Sigmoid colon (tissue), 4 donors: ENCODE measurements at regions not wholly inside any gene's neighbourhood (a gene's known extent, or its start where the extent isn't known, plus 50 kb on each side); places are given as distances from the start of the nearest gene placed in this dataset.

Experiments
- EP300 ChIP-seq, 4 donors: sonication (generic); formaldehyde crosslinking; IDR thresholded peaks; one replicate each; pipeline ENCODE4 v1.6.1; 2017; ENCODE audit warnings: antibody characterized with exemption in 4 of 4
- POLR2A ChIP-seq, 2 donors: fragments of 450-650 bp; IDR thresholded peaks; one replicate each; pipeline ENCODE4 v1.6.1; 2016; ENCODE audit warnings: antibody characterized with exemption in 2 of 2, mild to moderate bottlenecking in 2 of 2, moderate library complexity in 2 of 2
- POLR2AphosphoS5 ChIP-seq, 4 donors: sonication (generic); formaldehyde crosslinking; IDR thresholded peaks; one replicate each; pipeline ENCODE4 v1.6.1; 2017; ENCODE audit warnings: antibody characterized with exemption in 4 of 4
- TF ChIP-seq, protein P1 (sequence below), 4 experiments: fragments of 450-650 bp in 3 of 4; fragments of 200-600 bp in 1 of 4; IDR thresholded peaks; one replicate each; pipeline ENCODE4 v1.5.1; 2016 to 2019; ENCODE audit warnings: antibody characterized with exemption in 4 of 4, mild to moderate bottlenecking in 3 of 4, moderate library complexity in 2 of 4

DNA sequence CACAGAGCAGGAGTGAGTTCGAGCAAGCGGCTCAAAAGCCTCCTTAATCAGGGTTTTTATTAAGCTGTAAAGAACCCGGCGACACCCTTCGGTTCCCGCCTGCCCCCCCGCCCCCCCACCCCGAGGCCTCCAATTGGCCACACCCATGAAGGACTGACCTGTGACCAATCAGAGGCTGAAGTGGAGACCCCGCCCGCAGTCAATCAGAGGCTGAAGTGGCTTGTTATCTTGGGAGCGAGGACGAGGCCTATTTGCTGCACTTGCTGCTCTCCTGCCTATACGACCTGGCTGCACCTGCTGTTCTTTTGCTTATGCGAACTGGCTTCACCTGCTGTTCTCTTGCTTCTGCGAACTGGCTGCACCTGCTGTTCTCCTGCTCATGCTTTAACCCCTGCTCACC lies 844.9 kb downstream of the OLFM4 start:
- TF ChIP-seq POLR2A (IDR thresholded peaks at IDR 0.05) (no peak), EP300 (IDR thresholded peaks at IDR 0.05) (no peak), POLR2AphosphoS5 (IDR thresholded peaks at IDR 0.05) (no peak)
- TF ChIP-seq, protein P1, sequence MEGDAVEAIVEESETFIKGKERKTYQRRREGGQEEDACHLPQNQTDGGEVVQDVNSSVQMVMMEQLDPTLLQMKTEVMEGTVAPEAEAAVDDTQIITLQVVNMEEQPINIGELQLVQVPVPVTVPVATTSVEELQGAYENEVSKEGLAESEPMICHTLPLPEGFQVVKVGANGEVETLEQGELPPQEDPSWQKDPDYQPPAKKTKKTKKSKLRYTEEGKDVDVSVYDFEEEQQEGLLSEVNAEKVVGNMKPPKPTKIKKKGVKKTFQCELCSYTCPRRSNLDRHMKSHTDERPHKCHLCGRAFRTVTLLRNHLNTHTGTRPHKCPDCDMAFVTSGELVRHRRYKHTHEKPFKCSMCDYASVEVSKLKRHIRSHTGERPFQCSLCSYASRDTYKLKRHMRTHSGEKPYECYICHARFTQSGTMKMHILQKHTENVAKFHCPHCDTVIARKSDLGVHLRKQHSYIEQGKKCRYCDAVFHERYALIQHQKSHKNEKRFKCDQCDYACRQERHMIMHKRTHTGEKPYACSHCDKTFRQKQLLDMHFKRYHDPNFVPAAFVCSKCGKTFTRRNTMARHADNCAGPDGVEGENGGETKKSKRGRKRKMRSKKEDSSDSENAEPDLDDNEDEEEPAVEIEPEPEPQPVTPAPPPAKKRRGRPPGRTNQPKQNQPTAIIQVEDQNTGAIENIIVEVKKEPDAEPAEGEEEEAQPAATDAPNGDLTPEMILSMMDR (IDR thresholded peaks at IDR 0.05): no peak
